Activated naive CD8-positive, alpha-beta T cell treated with anti-CD3 and anti-CD28 coated beads, Interleukin-2, amount 10 ng/mL, durations not matched to agents 7 days and 5 days (primary cell): ENCODE measurements at regions not wholly inside any gene's neighbourhood (a gene's known extent, or its start where the extent isn't known, plus 50 kb on each side); places are given as distances from the start of the nearest gene placed in this dataset.

Source experiments
- ATAC-seq: fragments of 150-1000 bp; cut with Tn5 transposase; one replicate; pipeline ENCODE4 v1.10.0; 2021; ENCODE audit warnings: low read depth, moderate library complexity
- POLR2A ChIA-PET: fragments of 350-600 bp; sonication (Branson Sonifier 250); formaldehyde crosslinking; loops from one replicate; lab custom pipeline; 2021; ENCODE audit warnings: antibody characterized with exemption; lab: Charles Lee
- DNase-seq: peaks from one replicate; pipeline ENCODE4 v3.0.0; 2021
- H3K27ac Mint-ChIP-seq: one replicate; pipeline ENCODE4 v1.8.0; 2022; ENCODE audit warnings: mild to moderate bottlenecking, mixed read lengths
- H3K27me3 Mint-ChIP-seq: one replicate; pipeline ENCODE4 v1.8.0; 2022; ENCODE audit warnings: mild to moderate bottlenecking, moderate library complexity, mixed read lengths
- H3K36me3 Mint-ChIP-seq: one replicate; pipeline ENCODE4 v1.8.0; 2021; ENCODE audit warnings: mild to moderate bottlenecking, mixed read lengths
- H3K4me1 Mint-ChIP-seq: one replicate; pipeline ENCODE4 v1.8.0; 2021; ENCODE audit warnings: mixed read lengths
- H3K4me3 Mint-ChIP-seq: one replicate; pipeline ENCODE4 v1.8.0; 2022; ENCODE audit warnings: mild to moderate bottlenecking, moderate library complexity, mixed read lengths
- H3K9me3 Mint-ChIP-seq: one replicate; pipeline ENCODE4 v1.8.0; 2021; ENCODE audit warnings: mixed read lengths

GRCh38 chr11:112469376-112469775, 208.7 kb upstream of the PLET1 start:
- no peaks in the 10 kb centered on the region for H3K9me3 Mint-ChIP-seq
- H3K36me3 Mint-ChIP-seq, result no peaks in the 10 kb centered on the region
- peaks cover 9% of the 10 kb centered on the region for H3K27me3 Mint-ChIP-seq
- DNase-seq (no peak), ATAC-seq (no peak)
- POLR2A ChIA-PET, result no interaction called here
- H3K4me1 Mint-ChIP-seq, result no peaks in the 10 kb centered on the region
- no peak overlapping the region for H3K4me3 Mint-ChIP-seq
- H3K27ac Mint-ChIP-seq, result no peak overlapping the region

DNA sequence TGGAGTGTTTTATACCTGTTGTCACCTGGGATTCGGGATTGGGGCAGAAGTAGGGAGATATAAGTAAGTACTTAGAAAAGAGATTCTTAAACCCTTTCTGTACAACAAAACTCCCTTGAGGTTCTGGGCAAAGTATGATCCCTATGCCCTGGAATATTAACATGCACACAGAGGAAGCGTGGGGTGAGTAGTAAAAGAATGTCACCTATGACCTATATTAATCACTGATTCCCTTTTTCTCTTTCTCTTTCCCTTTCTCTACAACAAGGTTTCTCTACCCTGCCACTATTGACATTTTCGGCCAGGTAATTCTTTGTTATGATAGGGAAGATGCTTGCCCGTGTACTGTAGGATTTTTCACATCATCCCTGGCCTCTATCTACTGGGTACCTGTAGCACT, 209.7 kb upstream of the PLET1 start:
- POLR2A ChIA-PET, result no interaction called here
- H3K9me3 Mint-ChIP-seq, result no peaks in the 10 kb centered on the region
- no peak overlapping the region for H3K4me3 Mint-ChIP-seq
- DNase-seq, result no peak
- H3K4me1 Mint-ChIP-seq, result no peaks in the 10 kb centered on the region
- H3K27ac Mint-ChIP-seq, result no peak overlapping the region
- H3K27me3 Mint-ChIP-seq, result peaks cover 9% of the 10 kb centered on the region
- H3K36me3 Mint-ChIP-seq, result no peaks in the 10 kb centered on the region
- ATAC-seq, result no peak

DNA sequence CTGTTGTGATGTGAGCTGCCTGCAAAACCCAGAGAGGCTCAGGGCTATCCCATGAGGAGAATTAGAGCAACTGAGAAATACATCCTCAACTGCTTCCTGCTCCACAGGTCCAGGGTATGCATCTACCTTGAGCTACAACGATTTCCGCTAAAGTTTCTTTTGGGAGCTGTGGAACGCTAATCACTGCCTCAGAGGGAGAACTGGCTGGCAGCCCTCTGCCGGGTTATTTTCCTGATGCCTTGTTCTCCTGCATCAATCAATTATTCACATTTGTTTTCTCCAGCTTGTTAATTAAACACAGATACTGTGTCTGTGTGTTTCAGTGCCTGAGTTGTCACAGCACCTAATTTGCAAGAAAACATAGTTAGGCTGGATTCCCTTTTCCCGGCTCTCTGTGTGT, 211.1 kb upstream of the PLET1 start:
- POLR2A ChIA-PET, result no interaction called here
- Mint-ChIP-seq H3K27ac (no peak overlapping the region), H3K36me3 (no peaks in the 10 kb centered on the region), H3K27me3 (peaks cover 17% of the 10 kb centered on the region), H3K4me1 (no peaks in the 10 kb centered on the region), H3K9me3 (no peaks in the 10 kb centered on the region), H3K4me3 (no peak overlapping the region)
- DNase-seq (no peak), ATAC-seq (no peak)

GRCh38 chr11:112477152-112477551, 216.5 kb upstream of the PLET1 start:
- Mint-ChIP-seq H3K9me3 (no peaks in the 10 kb centered on the region), H3K27me3 (peaks cover 16% of the 10 kb centered on the region), H3K4me3 (no peak overlapping the region), H3K36me3 (no peaks in the 10 kb centered on the region), H3K4me1 (no peaks in the 10 kb centered on the region), H3K27ac (no peak overlapping the region)
- DNase-seq (no peak), ATAC-seq (no peak)
- POLR2A ChIA-PET, result no interaction called here

DNA sequence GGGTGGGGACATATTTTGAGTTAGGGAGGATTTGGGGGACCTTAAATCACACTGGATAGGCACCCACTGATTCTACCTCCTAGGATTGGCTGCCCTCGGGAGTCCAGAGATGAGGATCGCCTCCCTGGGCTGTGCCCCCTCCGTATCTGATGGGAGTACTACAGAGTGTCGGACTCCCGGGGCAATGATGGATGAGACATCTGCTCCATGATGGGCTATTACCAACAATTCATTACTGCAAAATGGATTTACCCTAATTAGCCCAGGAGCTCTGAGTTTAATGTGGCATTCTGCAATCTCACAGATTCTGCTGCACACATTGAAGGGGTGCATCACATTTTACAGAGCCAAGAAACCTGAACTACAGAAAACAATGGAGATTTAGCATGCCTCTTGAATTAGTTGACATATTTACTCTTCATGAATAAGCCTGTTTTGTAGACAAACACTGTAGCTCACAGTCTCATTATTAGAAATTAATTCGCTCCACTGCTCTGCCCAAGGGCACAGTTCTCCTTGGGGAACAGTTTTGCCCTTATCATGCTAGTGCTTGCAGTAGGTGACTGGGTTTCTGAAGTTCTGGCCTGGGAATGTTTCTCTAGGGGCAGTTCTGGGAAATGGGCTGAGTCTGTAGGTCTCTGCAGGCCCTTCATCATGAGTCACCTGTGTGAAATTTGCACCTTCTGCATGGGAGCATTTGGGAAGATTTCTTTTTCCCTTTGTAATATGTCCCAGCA, 217.1 kb upstream of the PLET1 start:
- Mint-ChIP-seq H3K4me1 (no peaks in the 10 kb centered on the region), H3K27ac (no peak overlapping the region), H3K27me3 (peaks cover 13% of the 10 kb centered on the region), H3K9me3 (no peaks in the 10 kb centered on the region), H3K36me3 (no peaks in the 10 kb centered on the region), H3K4me3 (no peak overlapping the region)
- ATAC-seq, result no peak
- POLR2A ChIA-PET, result no interaction called here
- DNase-seq, result no peak

DNA sequence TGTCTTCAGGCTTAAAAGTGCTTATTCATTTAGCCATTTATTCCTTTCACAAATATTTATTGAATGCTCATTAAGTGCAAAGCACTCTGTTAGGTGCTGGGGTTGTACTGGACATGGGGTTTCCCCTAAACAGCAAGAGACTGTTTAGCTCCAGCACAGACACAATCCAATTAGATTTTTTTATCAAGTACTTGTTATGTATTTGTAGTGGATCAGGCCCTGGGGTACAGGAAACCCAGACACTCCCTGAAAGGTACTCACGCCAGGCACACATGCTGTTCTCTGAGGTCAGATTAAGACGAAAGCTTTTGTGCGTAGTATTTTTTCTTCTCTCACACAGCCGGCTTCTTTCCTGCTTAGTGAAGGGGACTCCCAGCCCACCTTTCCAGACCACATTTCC, 218.1 kb upstream of the PLET1 start:
- Mint-ChIP-seq H3K36me3 (no peaks in the 10 kb centered on the region), H3K27me3 (peaks cover 13% of the 10 kb centered on the region), H3K4me3 (no peak overlapping the region), H3K27ac (no peak overlapping the region), H3K9me3 (no peaks in the 10 kb centered on the region), H3K4me1 (no peaks in the 10 kb centered on the region)
- ATAC-seq, result no peak
- POLR2A ChIA-PET, result interaction anchor here (0.5 kb wide), 1 partner anchor 25 kb away, joined by 5 read pairs; no protein-coding TSS in a partner anchor
- DNase-seq, result no peak

GRCh38 chr11:112481431-112481830, 220.8 kb upstream of the PLET1 start:
- H3K27ac Mint-ChIP-seq, result no peak overlapping the region

GRCh38 chr11:112481893-112482292, 221.2 kb upstream of the PLET1 start:
- no peaks in the 10 kb centered on the region for H3K9me3 Mint-ChIP-seq

More at GRCh38 chr11:112481431-112481830, 220.8 kb upstream of the PLET1 start:
- no peak for DNase-seq
- Mint-ChIP-seq H3K36me3 (no peaks in the 10 kb centered on the region), H3K9me3 (no peaks in the 10 kb centered on the region), H3K4me3 (no peak overlapping the region), H3K4me1 (no peaks in the 10 kb centered on the region), H3K27me3 (peaks cover 6% of the 10 kb centered on the region)
- POLR2A ChIA-PET, result no interaction called here
- ATAC-seq, result no peak

DNA sequence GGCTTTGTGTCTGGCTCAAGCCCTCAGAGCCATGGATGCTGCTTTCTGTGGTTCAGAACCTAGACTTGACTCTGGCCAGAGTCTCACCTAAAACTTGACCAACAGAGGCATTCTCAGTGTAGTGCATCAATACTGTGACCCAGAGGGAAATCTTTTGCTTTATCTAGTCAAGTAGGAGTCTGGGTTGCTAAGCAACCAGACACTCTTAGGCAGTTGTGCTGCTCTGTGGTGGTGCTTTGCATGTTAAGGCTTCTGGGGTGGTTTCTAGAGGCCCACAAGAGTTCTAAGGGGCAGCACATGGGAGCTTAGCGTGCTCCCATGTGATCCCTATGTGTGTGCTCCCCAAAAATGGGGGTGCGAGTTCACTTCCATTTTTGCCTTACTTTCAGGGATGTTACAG, 224.6 kb upstream of the PLET1 start:
- Mint-ChIP-seq H3K4me3 (no peak overlapping the region), H3K9me3 (no peaks in the 10 kb centered on the region), H3K4me1 (no peaks in the 10 kb centered on the region), H3K27ac (no peak overlapping the region), H3K36me3 (no peaks in the 10 kb centered on the region), H3K27me3 (peaks cover 18% of the 10 kb centered on the region)
- DNase-seq (no peak), ATAC-seq (no peak)
- POLR2A ChIA-PET, result no interaction called here

More at GRCh38 chr11:112481893-112482292, 221.2 kb upstream of the PLET1 start:
- H3K4me1 Mint-ChIP-seq, result no peaks in the 10 kb centered on the region
- peaks cover 2% of the 10 kb centered on the region for H3K27me3 Mint-ChIP-seq
- ATAC-seq (no peak), DNase-seq (no peak)
- POLR2A ChIA-PET, result no interaction called here
- no peak overlapping the region for H3K27ac Mint-ChIP-seq
- no peak overlapping the region for H3K4me3 Mint-ChIP-seq
- H3K36me3 Mint-ChIP-seq, result no peaks in the 10 kb centered on the region

- no peak overlapping the region for H3K4me3 Mint-ChIP-seq
- H3K27ac Mint-ChIP-seq, result no peak overlapping the region
- peaks cover 6% of the 10 kb centered on the region for H3K27me3 Mint-ChIP-seq
- H3K36me3 Mint-ChIP-seq, result no peaks in the 10 kb centered on the region
- POLR2A ChIA-PET, result no interaction called here
- H3K9me3 Mint-ChIP-seq, result no peaks in the 10 kb centered on the region
- ATAC-seq, result no peak
- DNase-seq, result no peak
- no peaks in the 10 kb centered on the region for H3K4me1 Mint-ChIP-seq
Observed at GRCh38 chr11:112497826-112498225, 237.2 kb upstream of the PLET1 start.

- H3K36me3 Mint-ChIP-seq, result no peaks in the 10 kb centered on the region
- DNase-seq (no peak), ATAC-seq (no peak)
- POLR2A ChIA-PET, result no interaction called here
- no peaks in the 10 kb centered on the region for H3K4me1 Mint-ChIP-seq
- no peak overlapping the region for H3K4me3 Mint-ChIP-seq
- H3K9me3 Mint-ChIP-seq, result no peaks in the 10 kb centered on the region
- no peak overlapping the region for H3K27ac Mint-ChIP-seq
- peaks cover 5% of the 10 kb centered on the region for H3K27me3 Mint-ChIP-seq
Observed at GRCh38 chr11:112498701-112499100, 238.0 kb upstream of the PLET1 start.

DNA sequence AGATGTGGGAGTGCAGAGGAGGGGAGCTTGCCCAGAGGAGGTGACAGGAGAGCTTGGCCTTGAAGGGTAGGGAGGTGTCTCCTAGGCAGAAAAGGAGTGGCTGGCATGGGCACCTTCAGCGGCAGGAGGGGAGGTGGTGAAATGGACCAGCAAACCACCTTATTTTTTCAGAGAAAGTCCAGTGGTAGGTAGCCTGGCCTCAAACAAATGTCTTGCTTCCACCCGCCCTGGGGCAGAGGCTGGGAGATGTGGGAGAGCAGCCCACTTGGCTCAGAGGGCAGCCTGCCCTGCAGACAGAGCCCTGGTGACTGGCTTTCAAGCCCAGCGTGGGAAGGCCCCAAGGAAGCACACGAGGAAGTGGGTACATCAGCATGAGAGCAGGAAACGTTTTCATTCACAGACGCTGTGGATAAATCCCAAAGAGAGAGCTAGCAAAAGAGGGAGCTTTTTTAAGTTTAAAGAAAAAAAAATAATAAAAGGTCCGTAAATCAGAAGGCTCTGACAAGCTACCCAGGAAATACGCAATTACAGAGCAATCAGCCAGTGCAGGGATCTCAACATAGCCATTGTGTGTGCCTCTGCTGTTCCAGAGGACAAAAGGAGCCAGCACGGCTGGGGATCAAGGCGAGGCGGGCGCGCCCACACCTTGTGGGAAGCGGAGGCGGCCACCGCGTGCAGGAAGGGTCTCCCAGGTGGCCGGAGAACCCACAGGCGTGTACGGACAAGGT, 238.7 kb upstream of the PLET1 start:
- Mint-ChIP-seq H3K9me3 (no peaks in the 10 kb centered on the region), H3K27me3 (peaks cover 5% of the 10 kb centered on the region), H3K27ac (no peak overlapping the region), H3K4me3 (no peak overlapping the region), H3K4me1 (no peaks in the 10 kb centered on the region), H3K36me3 (no peaks in the 10 kb centered on the region)
- POLR2A ChIA-PET, result no interaction called here
- DNase-seq, result no peak
- no peak for ATAC-seq

DNA sequence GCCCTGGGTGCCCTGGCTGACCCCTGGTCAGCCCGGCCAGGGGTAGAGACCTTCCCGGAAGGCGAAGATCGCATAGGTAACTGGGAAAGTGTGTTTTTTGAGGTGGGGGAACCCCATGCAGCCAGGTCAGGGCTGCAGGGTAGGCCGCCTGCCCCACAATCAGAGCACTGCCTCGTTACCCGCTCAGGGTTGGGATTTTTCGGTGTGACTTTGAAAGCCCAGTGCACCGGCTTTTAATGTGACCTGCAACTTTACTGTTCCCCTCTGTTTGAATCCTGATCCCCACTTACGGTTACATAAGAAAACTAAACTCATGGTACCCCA, 239.2 kb upstream of the PLET1 start:
- DNase-seq (no peak), ATAC-seq (no peak)
- Mint-ChIP-seq H3K27ac (no peak overlapping the region), H3K27me3 (peaks cover 5% of the 10 kb centered on the region), H3K4me1 (no peaks in the 10 kb centered on the region), H3K36me3 (no peaks in the 10 kb centered on the region), H3K9me3 (no peaks in the 10 kb centered on the region), H3K4me3 (no peak overlapping the region)
- POLR2A ChIA-PET, result no interaction called here

DNA sequence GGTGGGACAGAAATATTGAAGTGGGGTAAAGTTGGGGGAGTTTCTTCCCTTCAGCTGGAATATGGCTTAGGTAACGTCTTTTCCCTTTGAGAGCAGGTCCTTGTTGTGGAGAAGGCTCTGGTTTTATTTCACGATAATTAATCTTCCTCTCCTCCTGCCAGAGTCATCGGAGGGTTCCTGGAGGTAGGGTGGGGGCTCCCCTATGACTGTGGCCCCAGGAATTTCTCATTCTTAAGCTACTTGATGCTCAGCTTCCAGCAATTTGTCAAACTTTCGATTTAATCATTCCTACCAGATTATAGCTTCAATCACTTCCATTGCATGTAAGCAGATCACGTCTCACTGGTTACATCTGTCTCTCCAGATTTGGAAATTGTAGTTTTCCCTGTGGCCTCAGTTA, 242.8 kb upstream of the PLET1 start:
- no peaks in the 10 kb centered on the region for H3K4me1 Mint-ChIP-seq
- H3K27ac Mint-ChIP-seq, result no peak overlapping the region
- no peak for DNase-seq
- no peak overlapping the region for H3K4me3 Mint-ChIP-seq
- no peaks in the 10 kb centered on the region for H3K9me3 Mint-ChIP-seq
- POLR2A ChIA-PET, result interaction anchor here (0.7 kb wide), 1 partner anchor 161 kb away, joined by 5 read pairs; no protein-coding TSS in a partner anchor
- peaks cover 18% of the 10 kb centered on the region for H3K27me3 Mint-ChIP-seq
- no peaks in the 10 kb centered on the region for H3K36me3 Mint-ChIP-seq
- ATAC-seq, result no peak
